PC-3 (cell line): ENCODE measurements at regions not wholly inside any gene's neighbourhood (a gene's known extent, or its start where the extent isn't known, plus 50 kb on each side); places are given as distances from the start of the nearest gene placed in this dataset.

Experiments
- ATAC-seq: fragments of 200-7000 bp; cut with Tn5 transposase; 2 replicates; pipeline ENCODE4 v1.9.1; 2020; ENCODE audit warnings: mild to moderate bottlenecking, moderate library complexity
- BruUV-seq: library from RNA; stranded (reverse); fragments of 400-500 nt; replicated peaks from 2 replicates; lab custom pipeline; 2021; lab: Mats Ljungman, UMichigan
- CTCF ChIA-PET: fragments of 300-600 bp; sonication (Branson Sonifier 250); formaldehyde crosslinking; loops from one replicate; lab custom pipeline; 2022; ENCODE audit warnings: antibody characterized with exemption; lab: Charles Lee
- POLR2A ChIA-PET: fragments of 300-600 bp; sonication (Branson Sonifier 250); formaldehyde crosslinking; loops from one replicate; lab custom pipeline; 2022; ENCODE audit warnings: antibody characterized with exemption; ENCODE audit not compliant: unreplicated experiment; lab: Charles Lee
- DNase-seq: peaks from one replicate; pipeline ENCODE4 v3.0.0-alpha.2; 2015
- H2AFZ ChIP-seq: fragments of 300-600 bp; sonication (generic); 2 replicates; pipeline ENCODE4 v1.6.0; 2016; ENCODE audit warnings: antibody characterized with exemption, low read length
- H3F3A ChIP-seq: fragments of 300-600 bp; sonication (generic); one replicate; pipeline ENCODE4 v1.6.0; 2017; ENCODE audit warnings: antibody characterized with exemption, low read length, control low read depth, mild to moderate bottlenecking; ENCODE audit not compliant: unreplicated experiment
- H3K27ac ChIP-seq: fragments of 300-600 bp; sonication (generic); 2 replicates; pipeline ENCODE4 v1.5.1; 2016; ENCODE audit warnings: mild to moderate bottlenecking, low read length
- H3K27me3 ChIP-seq: fragments of 300-600 bp; sonication (generic); 2 replicates; pipeline ENCODE4 v1.6.1; 2016; ENCODE audit warnings: low read length, mixed read lengths
- H3K36me3 ChIP-seq: fragments of 300-600 bp; sonication (generic); 2 replicates; pipeline ENCODE4 v1.6.1; 2016; ENCODE audit warnings: low read depth, mixed run types, low read length, mixed read lengths
- H3K4me1 ChIP-seq: fragments of 300-600 bp; sonication (generic); 2 replicates; pipeline ENCODE4 v1.5.1; 2016; ENCODE audit warnings: low read length; ENCODE audit not compliant: insufficient read depth
- H3K4me2 ChIP-seq: fragments of 300-600 bp; sonication (generic); 2 replicates; pipeline ENCODE4 v1.6.0; 2016; ENCODE audit warnings: low read length
- H3K4me3 ChIP-seq: fragments of 300-600 bp; sonication (generic); 2 replicates; pipeline ENCODE4 v1.5.1; 2016; ENCODE audit warnings: mild to moderate bottlenecking, low read length, mixed read lengths
- H3K79me2 ChIP-seq: fragments of 300-600 bp; sonication (generic); 2 replicates; pipeline ENCODE4 v1.6.1; 2017; ENCODE audit warnings: low read length, mixed read lengths
- H3K9ac ChIP-seq: fragments of 300-600 bp; sonication (generic); 2 replicates; pipeline ENCODE4 v1.6.0; 2016; ENCODE audit warnings: mild to moderate bottlenecking, low read length
- H3K9me2 ChIP-seq: fragments of 300-600 bp; sonication (generic); replicated peaks from 2 replicates; pipeline ENCODE4 v1.6.1; 2016; ENCODE audit warnings: mixed run types, low read length, mixed read lengths
- H3K9me3 ChIP-seq: fragments of 300-600 bp; sonication (generic); 2 replicates; pipeline ENCODE4 v1.6.1; 2016; ENCODE audit warnings: low read length, mixed read lengths
- H4K20me1 ChIP-seq: fragments of 300-600 bp; sonication (generic); 2 replicates; pipeline ENCODE4 v1.6.1; 2016; ENCODE audit warnings: low read length, mixed read lengths
- EZH2 ChIP-seq: fragments of 300-600 bp; sonication (generic); IDR thresholded peaks from one replicate; pipeline ENCODE4 v1.6.1; 2017; ENCODE audit warnings: antibody characterized with exemption, mild to moderate bottlenecking, low read length; ENCODE audit not compliant: unreplicated experiment
- EZH2phosphoT487 ChIP-seq: fragments of 300-600 bp; sonication (generic); IDR thresholded peaks from 2 replicates; pipeline ENCODE4 v1.6.1; 2018; ENCODE audit warnings: mild to moderate bottlenecking, antibody characterized with exemption, low read length, borderline replicate concordance
- intact Hi-C: fragments of 100-400 bp; cut with micrococcal nuclease; formaldehyde crosslinking; loops from 2 replicates; pipeline ENCODE4 v1.9.0; 2023
- TF ChIP-seq, protein P1 (sequence below): fragments of 300-600 bp; sonication (generic); conservative IDR thresholded peaks from 2 replicates; pipeline ENCODE4 v1.5.1; 2017; ENCODE audit warnings: antibody characterized with exemption, low read depth, mild to moderate bottlenecking, low read length

DNA sequence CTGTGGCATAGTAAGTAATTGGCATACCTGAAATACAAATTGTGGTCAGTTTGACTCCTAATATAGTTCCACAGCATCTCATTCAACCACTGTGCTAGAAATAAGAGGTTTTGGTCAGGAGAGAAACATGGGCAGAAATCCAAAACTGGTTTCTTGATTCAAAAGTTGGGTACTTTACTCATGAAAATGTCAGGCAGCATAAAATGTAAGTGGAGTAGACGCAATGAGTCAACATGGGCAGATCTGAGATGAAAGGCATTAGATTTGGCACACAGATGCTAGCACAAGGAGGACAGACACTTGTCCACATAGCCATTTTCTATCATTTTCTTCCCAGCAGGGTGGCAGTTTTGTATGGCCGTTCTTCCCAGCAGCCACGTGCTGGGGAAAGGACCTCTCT, 255.8 kb upstream of the CDIN1 start:
- no peaks in the 10 kb centered on the region for H3K27me3 ChIP-seq
- H3F3A ChIP-seq = no peaks in the 10 kb centered on the region
- no peaks in the 10 kb centered on the region for H3K9me3 ChIP-seq
- no peak for DNase-seq
- H3K36me3 ChIP-seq = no peaks in the 10 kb centered on the region
- no peak for ATAC-seq
- CTCF ChIA-PET = no interaction called here
- H2AFZ ChIP-seq = no peak overlapping the region
- H4K20me1 ChIP-seq = no peaks in the 10 kb centered on the region
- no peak overlapping the region for H3K4me3 ChIP-seq
- BruUV-seq = no TSS peak
- intact Hi-C loops = no loop called here
- no peaks in the 10 kb centered on the region for H3K9me2 ChIP-seq
- no peaks in the 10 kb centered on the region for H3K4me1 ChIP-seq
- no peak overlapping the region for H3K9ac ChIP-seq
- no peak overlapping the region for H3K27ac ChIP-seq
- POLR2A ChIA-PET = no interaction called here
- no peak overlapping the region for H3K4me2 ChIP-seq
- no peak for TF ChIP-seq EZH2
- TF ChIP-seq, protein P1, sequence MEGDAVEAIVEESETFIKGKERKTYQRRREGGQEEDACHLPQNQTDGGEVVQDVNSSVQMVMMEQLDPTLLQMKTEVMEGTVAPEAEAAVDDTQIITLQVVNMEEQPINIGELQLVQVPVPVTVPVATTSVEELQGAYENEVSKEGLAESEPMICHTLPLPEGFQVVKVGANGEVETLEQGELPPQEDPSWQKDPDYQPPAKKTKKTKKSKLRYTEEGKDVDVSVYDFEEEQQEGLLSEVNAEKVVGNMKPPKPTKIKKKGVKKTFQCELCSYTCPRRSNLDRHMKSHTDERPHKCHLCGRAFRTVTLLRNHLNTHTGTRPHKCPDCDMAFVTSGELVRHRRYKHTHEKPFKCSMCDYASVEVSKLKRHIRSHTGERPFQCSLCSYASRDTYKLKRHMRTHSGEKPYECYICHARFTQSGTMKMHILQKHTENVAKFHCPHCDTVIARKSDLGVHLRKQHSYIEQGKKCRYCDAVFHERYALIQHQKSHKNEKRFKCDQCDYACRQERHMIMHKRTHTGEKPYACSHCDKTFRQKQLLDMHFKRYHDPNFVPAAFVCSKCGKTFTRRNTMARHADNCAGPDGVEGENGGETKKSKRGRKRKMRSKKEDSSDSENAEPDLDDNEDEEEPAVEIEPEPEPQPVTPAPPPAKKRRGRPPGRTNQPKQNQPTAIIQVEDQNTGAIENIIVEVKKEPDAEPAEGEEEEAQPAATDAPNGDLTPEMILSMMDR = no peak
- no peak for TF ChIP-seq EZH2phosphoT487
- no peaks in the 10 kb centered on the region for H3K79me2 ChIP-seq

DNA sequence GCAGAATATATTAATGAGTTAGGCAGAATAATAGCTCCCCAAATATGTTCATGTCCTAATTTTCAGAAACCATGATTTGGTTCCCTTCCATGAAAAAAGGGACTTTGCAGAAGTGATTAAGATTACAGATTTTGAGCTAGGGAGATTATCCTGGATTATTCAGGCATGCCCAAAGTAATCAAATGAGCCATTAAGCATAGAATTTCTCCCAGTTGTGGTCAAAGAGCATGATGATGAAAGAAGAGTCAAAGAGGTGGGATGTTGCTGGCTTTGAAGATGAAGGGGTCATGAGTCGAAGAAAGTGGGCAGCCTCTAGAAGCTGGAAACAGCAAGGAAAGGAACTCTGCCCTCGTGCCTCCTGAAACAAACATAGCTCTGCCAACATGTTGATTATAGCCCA, 254.2 kb upstream of the CDIN1 start:
- Histone ChIP-seq H3K27ac (no peak overlapping the region), H3K4me2 (no peak overlapping the region), H3F3A (no peaks in the 10 kb centered on the region), H3K36me3 (no peaks in the 10 kb centered on the region), H4K20me1 (no peaks in the 10 kb centered on the region), H3K4me1 (no peaks in the 10 kb centered on the region), H2AFZ (no peak overlapping the region), H3K9me2 (no peaks in the 10 kb centered on the region), H3K27me3 (no peaks in the 10 kb centered on the region), H3K79me2 (no peaks in the 10 kb centered on the region), H3K4me3 (no peak overlapping the region), H3K9me3 (no peaks in the 10 kb centered on the region), H3K9ac (no peak overlapping the region)
- POLR2A ChIA-PET = no interaction called here
- no peak for DNase-seq
- intact Hi-C loops = no loop called here
- TF ChIP-seq, protein P1 = no peak
- TF ChIP-seq EZH2phosphoT487 = no peak
- no peak for TF ChIP-seq EZH2
- no peak for ATAC-seq
- CTCF ChIA-PET = interaction anchor here (0.6 kb wide), 1 partner anchor 148 kb away, joined by 3 read pairs; no protein-coding TSS in a partner anchor
- no TSS peak for BruUV-seq

DNA sequence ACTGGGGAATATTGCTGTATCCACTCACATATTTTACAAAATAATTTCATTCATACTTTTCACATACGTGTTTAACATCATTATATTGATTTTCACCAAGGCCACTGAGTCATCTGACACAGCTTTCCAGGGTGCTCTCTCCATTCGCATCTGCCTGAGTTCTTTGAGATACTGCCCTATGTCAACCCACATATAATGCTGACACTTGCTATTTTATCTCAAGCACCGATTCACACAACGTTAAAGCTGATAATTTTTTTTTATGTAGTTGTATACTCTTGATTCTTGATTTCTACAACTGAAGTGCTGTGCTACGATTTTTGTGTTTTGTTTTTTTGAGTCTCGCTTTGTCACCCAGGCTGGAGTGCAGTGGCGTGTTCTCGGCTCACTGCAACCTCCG, 249.8 kb upstream of the CDIN1 start:
- no peaks in the 10 kb centered on the region for H3K79me2 ChIP-seq
- H3F3A ChIP-seq = peaks cover 7% of the 10 kb centered on the region
- H3K4me1 ChIP-seq = peaks cover 14% of the 10 kb centered on the region
- intact Hi-C loops = no loop called here
- no peak overlapping the region for H3K4me3 ChIP-seq
- H4K20me1 ChIP-seq = no peaks in the 10 kb centered on the region
- H3K4me2 ChIP-seq = no peak overlapping the region
- no peaks in the 10 kb centered on the region for H3K27me3 ChIP-seq
- no peaks in the 10 kb centered on the region for H3K9me3 ChIP-seq
- no peak overlapping the region for H3K27ac ChIP-seq
- ChIA-PET POLR2A (no interaction called here), CTCF (no interaction called here)
- no peaks in the 10 kb centered on the region for H3K36me3 ChIP-seq
- TF ChIP-seq EZH2phosphoT487 (no peak), EZH2 (no peak)
- TF ChIP-seq, protein P1 = no peak
- H2AFZ ChIP-seq = no peak overlapping the region
- no TSS peak for BruUV-seq
- no peaks in the 10 kb centered on the region for H3K9me2 ChIP-seq
- ATAC-seq (no peak), DNase-seq (no peak)
- no peak overlapping the region for H3K9ac ChIP-seq
